Erythroblast (primary cell): ENCODE measurements at regions not wholly inside any gene's neighbourhood (a gene's known extent, or its start where the extent isn't known, plus 50 kb on each side); places are given as distances from the start of the nearest gene placed in this dataset.

ENCODE experiments used
- GATA1 ChIP-seq: IDR thresholded peaks from 2 replicates; pipeline ENCODE4 v1.6.1; 2011; ENCODE audit warnings: low read depth, mild to moderate bottlenecking, control low read depth, low read length, moderate library complexity
- POLR2A ChIP-seq: IDR thresholded peaks from 2 replicates; pipeline ENCODE4 v1.6.1; 2011; ENCODE audit warnings: mild to moderate bottlenecking, low read length

GRCh38 chr5:163089926-163090325 is 347.5 kb upstream of the CCNG1 start:
- no peak for TF ChIP-seq POLR2A
- TF ChIP-seq GATA1, result no peak
